ENCODE measurements at regions not wholly inside any gene's neighbourhood (a gene's known extent, or its start where the extent isn't known, plus 50 kb on each side); places are given as distances from the start of the nearest gene placed in this dataset.
A peak's percentile ranks its signal among the peaks of the same experiment; 100 is the strongest.

DNA sequence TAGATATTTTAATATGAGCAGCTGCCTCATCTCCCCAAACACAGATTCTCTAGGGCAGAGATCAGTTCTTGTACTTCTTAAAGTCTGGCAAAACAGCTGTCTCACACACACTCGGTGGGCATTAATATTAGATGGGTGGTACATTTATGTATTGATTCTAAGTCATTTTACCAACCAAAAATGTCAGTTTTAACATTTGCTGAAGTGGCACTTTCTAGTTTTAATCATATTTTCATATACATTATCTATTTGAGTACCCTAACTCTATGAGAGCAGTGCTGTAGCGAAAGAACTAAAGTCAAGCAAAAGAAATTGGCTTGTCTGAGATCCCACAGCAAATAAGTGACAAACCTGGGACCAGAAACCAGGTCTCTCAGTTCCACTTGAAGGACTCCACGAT, 134.5 kb upstream of the SPRY1 start (continued):
- TF ChIP-seq PRDM15 (CRISPR knock-in tag; IDR thresholded peaks at IDR 0.05) (no peak), YY1 (IDR thresholded peaks at IDR 0.05; ENCODE audit: low read depth, low read length) (no peak), LARP7 (IDR thresholded peaks at IDR 0.05) (no peak), CHD4 (IDR thresholded peaks at IDR 0.05) (no peak), IKZF1 (conservative IDR thresholded peaks at IDR 0.05) (no peak)

DNA sequence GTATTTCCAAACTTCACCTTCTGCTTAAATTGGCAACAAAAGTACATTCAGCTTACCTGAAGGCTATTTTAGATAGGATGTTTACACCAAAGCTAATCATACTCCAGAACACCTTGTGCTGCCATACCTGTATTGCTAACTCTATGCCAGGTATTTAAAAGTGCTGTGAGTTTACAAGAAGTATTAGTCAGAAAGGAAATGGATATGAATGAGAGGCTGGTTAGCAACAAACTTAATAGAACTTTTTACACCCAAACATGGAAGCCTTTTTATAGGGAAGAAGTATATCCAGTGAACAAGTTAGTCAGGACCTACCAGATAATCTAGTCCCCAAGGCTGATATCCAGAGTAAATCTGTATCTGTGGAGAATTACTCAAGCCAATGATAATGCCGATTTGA, 131.2 kb upstream of the SPRY1 start:
- H3K9ac ChIP-seq (ENCODE audit: control insufficient read depth, insufficient read depth, low read length): no peak overlapping the region
- H3K4me3 ChIP-seq: no peak overlapping the region
- CTCF ChIA-PET: interaction anchor here (1.4 kb wide), 1 partner anchor 15 kb away, joined by 3 read pairs; no protein-coding TSS in a partner anchor
- H3K36me3 ChIP-seq (ENCODE audit: control insufficient read depth in 2 of 2, insufficient read depth in 2 of 2, low read length in 1 of 2): no peaks in the 10 kb centered on the region
- POLR2A ChIA-PET: no interaction called here
- no peaks in the 10 kb centered on the region for H3K79me2 ChIP-seq (ENCODE audit: control insufficient read depth, insufficient read depth, low read length)
- FAIRE-seq (peak; percentile 71), ATAC-seq (no peak), DNase-seq (ENCODE audit: low read depth, low spot score) (no peak)
- in situ Hi-C loops (cut with MboI): no loop called here
- SMC1A ChIA-PET (ENCODE audit: uncharacterized antibody, unreplicated experiment): interaction anchor here (1.1 to 1.7 kb wide), 2 partner anchors 8 to 15 kb away, joined by 3 to 5 read pairs; no protein-coding TSS in a partner anchor
- H3K4me2 ChIP-seq (ENCODE audit: control insufficient read depth, insufficient read depth): no peak overlapping the region
- RAD21 ChIA-PET (ENCODE audit: unreplicated experiment): no interaction called here
- no peaks in the 10 kb centered on the region for H3K4me1 ChIP-seq (ENCODE audit: control insufficient read depth, insufficient read depth, low read length)
- no peak overlapping the region for H2AFZ ChIP-seq (ENCODE audit: control insufficient read depth, low read depth, low read length)
- no peak overlapping the region for H3K27ac ChIP-seq (ENCODE audit: control insufficient read depth, insufficient read depth)
- WGBS (ENCODE audit: insufficient coverage, insufficient replicate concordance, low lambda C conversion rate, missing lambda C conversion rate): 100% methylated on average over 1 of the region's 1 CpG
- no peaks in the 10 kb centered on the region for H3K27me3 ChIP-seq (replicated peaks in 1 of 2; ENCODE audit: control insufficient read depth in 2 of 2, insufficient read depth in 2 of 2, low read length in 1 of 2)
- no peaks in the 10 kb centered on the region for H3K9me3 ChIP-seq (replicated peaks; ENCODE audit: control insufficient read depth, insufficient read depth, low read length)
- BruUV-seq (replicated peaks): no TSS peak
- intact Hi-C loops (cut with micrococcal nuclease; ENCODE audit: unreplicated experiment): no loop called here
- H4K20me1 ChIP-seq (ENCODE audit: control insufficient read depth, insufficient read depth): no peaks in the 10 kb centered on the region
- no peak for TF ChIP-seq GATAD2B (conservative IDR thresholded peaks at IDR 0.05; ENCODE audit: low read depth)
- TF ChIP-seq WRNIP1 (IDR thresholded peaks at IDR 0.05; ENCODE audit: borderline replicate concordance, low read depth, low read length): no peak
- no peak for TF ChIP-seq KLF5 (IDR thresholded peaks at IDR 0.05; ENCODE audit: partially characterized antibody)
- no peak for TF ChIP-seq NR2C1 (IDR thresholded peaks at IDR 0.05)
- TF ChIP-seq, protein P1, sequence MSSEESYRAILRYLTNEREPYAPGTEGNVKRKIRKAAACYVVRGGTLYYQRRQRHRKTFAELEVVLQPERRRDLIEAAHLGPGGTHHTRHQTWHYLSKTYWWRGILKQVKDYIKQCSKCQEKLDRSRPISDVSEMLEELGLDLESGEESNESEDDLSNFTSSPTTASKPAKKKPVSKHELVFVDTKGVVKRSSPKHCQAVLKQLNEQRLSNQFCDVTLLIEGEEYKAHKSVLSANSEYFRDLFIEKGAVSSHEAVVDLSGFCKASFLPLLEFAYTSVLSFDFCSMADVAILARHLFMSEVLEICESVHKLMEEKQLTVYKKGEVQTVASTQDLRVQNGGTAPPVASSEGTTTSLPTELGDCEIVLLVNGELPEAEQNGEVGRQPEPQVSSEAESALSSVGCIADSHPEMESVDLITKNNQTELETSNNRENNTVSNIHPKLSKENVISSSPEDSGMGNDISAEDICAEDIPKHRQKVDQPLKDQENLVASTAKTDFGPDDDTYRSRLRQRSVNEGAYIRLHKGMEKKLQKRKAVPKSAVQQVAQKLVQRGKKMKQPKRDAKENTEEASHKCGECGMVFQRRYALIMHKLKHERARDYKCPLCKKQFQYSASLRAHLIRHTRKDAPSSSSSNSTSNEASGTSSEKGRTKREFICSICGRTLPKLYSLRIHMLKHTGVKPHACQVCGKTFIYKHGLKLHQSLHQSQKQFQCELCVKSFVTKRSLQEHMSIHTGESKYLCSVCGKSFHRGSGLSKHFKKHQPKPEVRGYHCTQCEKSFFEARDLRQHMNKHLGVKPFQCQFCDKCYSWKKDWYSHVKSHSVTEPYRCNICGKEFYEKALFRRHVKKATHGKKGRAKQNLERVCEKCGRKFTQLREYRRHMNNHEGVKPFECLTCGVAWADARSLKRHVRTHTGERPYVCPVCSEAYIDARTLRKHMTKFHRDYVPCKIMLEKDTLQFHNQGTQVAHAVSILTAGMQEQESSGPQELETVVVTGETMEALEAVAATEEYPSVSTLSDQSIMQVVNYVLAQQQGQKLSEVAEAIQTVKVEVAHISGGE (CRISPR knock-in tag; IDR thresholded peaks at IDR 0.05): no peak
- no peak for TF ChIP-seq CREM (IDR thresholded peaks at IDR 0.05; ENCODE audit: low read depth)
- no peak for TF ChIP-seq POLR2A (IDR thresholded peaks at IDR 0.05; ENCODE audit: low read depth, low read length)
- no peak for TF ChIP-seq SMARCA5 (IDR thresholded peaks at IDR 0.05)
- TF ChIP-seq TCF12 (IDR thresholded peaks at IDR 0.05; ENCODE audit: low read depth, low read length): no peak
- TF ChIP-seq SUPT20H (IDR thresholded peaks at IDR 0.05; ENCODE audit: borderline replicate concordance, control insufficient read depth, low read depth, low read length): no peak
- TF ChIP-seq MTA3 (IDR thresholded peaks at IDR 0.05; ENCODE audit: borderline replicate concordance, low read length): no peak
- no peak for TF ChIP-seq SMAD5 (IDR thresholded peaks at IDR 0.05; ENCODE audit: low read depth)
- no peak for TF ChIP-seq MTA2 (IDR thresholded peaks at IDR 0.05; ENCODE audit: low read depth)
- TF ChIP-seq NR2F1 (conservative IDR thresholded peaks at IDR 0.05): no peak
- TF ChIP-seq IKZF1 (conservative IDR thresholded peaks at IDR 0.05): no peak
- no peak for TF ChIP-seq HCFC1 (IDR thresholded peaks at IDR 0.05; ENCODE audit: low read length)
- TF ChIP-seq MEF2A (IDR thresholded peaks at IDR 0.05; ENCODE audit: insufficient read depth, low read depth, low read length): no peak
